Sigmoid colon (tissue), 6 donors: ENCODE measurements at regions not wholly inside any gene's neighbourhood (a gene's known extent, or its start where the extent isn't known, plus 50 kb on each side); places are given as distances from the start of the nearest gene placed in this dataset.

ENCODE experiments used
- DNase-seq: peaks from one replicate; pipeline ENCODE4 v3.0.0-alpha.2; 2019
- H3K27ac ChIP-seq, 4 donors: fragments of 200-600 bp; sonication (generic); one replicate each; pipeline ENCODE4 v1.5.1; 2016 to 2019; ENCODE audit warnings: mild to moderate bottlenecking in 1 of 4
- H3K27me3 ChIP-seq, 3 donors: fragments of 200-600 bp; sonication (generic); one replicate each; pipeline ENCODE4 v1.5.1; 2019; ENCODE audit warnings: mild to moderate bottlenecking in 1 of 3
- H3K36me3 ChIP-seq, 4 donors: fragments of 200-600 bp; sonication (generic); one replicate each; pipeline ENCODE4 v1.5.1; 2016 to 2019
- H3K4me1 ChIP-seq, 4 donors: fragments of 200-600 bp; sonication (generic); one replicate each; pipeline ENCODE4 v1.5.1; 2017 to 2019
- H3K4me3 ChIP-seq, 4 donors: fragments of 200-600 bp; sonication (generic); one replicate each; pipeline ENCODE4 v1.5.1; 2017 to 2019; ENCODE audit warnings: mild to moderate bottlenecking in 2 of 4, moderate library complexity in 1 of 4
- H3K9me3 ChIP-seq, 4 donors: fragments of 200-600 bp in 3 of 4; sonication (generic) in 3 of 4; one replicate each; pipeline versions ENCODE4 v1.5.1 to v1.6.1; 2013 to 2019
- EP300 ChIP-seq, 4 donors: sonication (generic); formaldehyde crosslinking; IDR thresholded peaks; one replicate each; pipeline ENCODE4 v1.6.1; 2017; ENCODE audit warnings: antibody characterized with exemption in 4 of 4
- POLR2A ChIP-seq, 2 donors: fragments of 450-650 bp; IDR thresholded peaks; one replicate each; pipeline ENCODE4 v1.6.1; 2016; ENCODE audit warnings: antibody characterized with exemption in 2 of 2, mild to moderate bottlenecking in 2 of 2, moderate library complexity in 2 of 2
- POLR2AphosphoS5 ChIP-seq, 4 donors: sonication (generic); formaldehyde crosslinking; IDR thresholded peaks; one replicate each; pipeline ENCODE4 v1.6.1; 2017; ENCODE audit warnings: antibody characterized with exemption in 4 of 4
- whole genome bisulfite sequencing, 2 donors: extraction: QIAGEN DNeasy Blood & Tissue Kit; methylation state at CpG; one replicate each; pipeline ENCODE4 v1.1.7; 2013; 5-methylcytosine and 5-hydroxymethylcytosine counted together
- intact Hi-C: fragments of 100-400 bp; cut with DNase I; formaldehyde crosslinking; loops from one replicate; pipeline ENCODE4 v1.15.1; 2023
- TF ChIP-seq, protein P1 (sequence below), 4 experiments: fragments of 450-650 bp in 3 of 4; fragments of 200-600 bp in 1 of 4; IDR thresholded peaks; one replicate each; pipeline ENCODE4 v1.5.1; 2016 to 2019; ENCODE audit warnings: antibody characterized with exemption in 4 of 4, mild to moderate bottlenecking in 3 of 4, moderate library complexity in 2 of 4
- donor health status: healthy with polysubstance abuse.
- donor health status: healthy.

DNA sequence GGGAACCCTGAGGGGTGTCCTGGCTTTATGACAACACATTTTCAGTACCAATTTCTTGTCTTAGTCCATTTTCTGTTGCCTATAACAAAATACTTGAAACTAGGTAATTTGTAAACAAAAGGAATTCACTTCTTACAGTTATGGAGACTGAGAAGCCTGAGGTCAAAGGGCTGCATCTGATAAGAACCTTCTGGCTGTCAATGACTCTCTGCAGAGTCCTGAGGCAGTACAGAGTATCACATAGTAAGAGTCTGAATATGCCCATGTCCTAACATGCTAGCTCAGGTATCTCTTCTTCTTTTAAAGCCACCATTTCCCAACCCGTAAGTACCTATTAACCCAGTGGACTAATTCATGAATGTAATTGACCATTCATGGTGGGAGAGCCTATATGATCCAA lies 1458.6 kb upstream of the EYS start:
- Histone ChIP-seq H3K9me3 (peaks cover 0 to 7% (median 0%) of the 10 kb centered on the region in 4 donors), H3K4me1 (no peaks in the 10 kb centered on the region), H3K36me3 (no peaks in the 10 kb centered on the region), H3K27ac (no peak overlapping the region), H3K27me3 (no peaks in the 10 kb centered on the region), H3K4me3 (no peak overlapping the region)
- no peak for TF ChIP-seq POLR2A (IDR thresholded peaks at IDR 0.05)
- no peak for TF ChIP-seq POLR2AphosphoS5 (IDR thresholded peaks at IDR 0.05)
- TF ChIP-seq EP300 (IDR thresholded peaks at IDR 0.05) = no peak
- TF ChIP-seq, protein P1, sequence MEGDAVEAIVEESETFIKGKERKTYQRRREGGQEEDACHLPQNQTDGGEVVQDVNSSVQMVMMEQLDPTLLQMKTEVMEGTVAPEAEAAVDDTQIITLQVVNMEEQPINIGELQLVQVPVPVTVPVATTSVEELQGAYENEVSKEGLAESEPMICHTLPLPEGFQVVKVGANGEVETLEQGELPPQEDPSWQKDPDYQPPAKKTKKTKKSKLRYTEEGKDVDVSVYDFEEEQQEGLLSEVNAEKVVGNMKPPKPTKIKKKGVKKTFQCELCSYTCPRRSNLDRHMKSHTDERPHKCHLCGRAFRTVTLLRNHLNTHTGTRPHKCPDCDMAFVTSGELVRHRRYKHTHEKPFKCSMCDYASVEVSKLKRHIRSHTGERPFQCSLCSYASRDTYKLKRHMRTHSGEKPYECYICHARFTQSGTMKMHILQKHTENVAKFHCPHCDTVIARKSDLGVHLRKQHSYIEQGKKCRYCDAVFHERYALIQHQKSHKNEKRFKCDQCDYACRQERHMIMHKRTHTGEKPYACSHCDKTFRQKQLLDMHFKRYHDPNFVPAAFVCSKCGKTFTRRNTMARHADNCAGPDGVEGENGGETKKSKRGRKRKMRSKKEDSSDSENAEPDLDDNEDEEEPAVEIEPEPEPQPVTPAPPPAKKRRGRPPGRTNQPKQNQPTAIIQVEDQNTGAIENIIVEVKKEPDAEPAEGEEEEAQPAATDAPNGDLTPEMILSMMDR (IDR thresholded peaks at IDR 0.05) = no peak
- DNase-seq = no peak
- intact Hi-C loops = no loop called here
- WGBS, 2 donors = 76 to 90% methylated on average over 1 of the region's 1 CpG

DNA sequence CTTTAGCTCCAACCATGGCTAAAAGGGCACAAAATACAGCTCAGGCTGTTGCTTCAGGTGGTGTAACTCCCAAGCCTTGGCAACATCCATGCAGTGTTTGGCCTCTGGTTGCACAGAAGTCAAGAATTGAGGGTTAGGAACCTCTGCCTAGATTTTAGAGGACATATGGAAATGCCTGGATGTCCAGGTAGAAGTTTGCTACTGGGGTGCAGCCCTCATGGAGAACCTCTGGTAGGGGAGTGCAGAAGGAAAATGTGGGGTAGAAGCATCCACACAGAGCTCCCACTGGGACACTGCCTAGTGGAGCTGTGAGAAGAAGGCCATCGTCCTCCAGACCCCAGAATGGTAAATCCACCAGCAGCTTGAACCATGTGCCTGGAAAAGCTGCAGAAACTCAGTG lies 1453.8 kb upstream of the EYS start:
- Histone ChIP-seq H3K27me3 (no peaks in the 10 kb centered on the region), H3K9me3 (peaks cover 0 to 7% (median 0%) of the 10 kb centered on the region in 4 donors), H3K36me3 (no peaks in the 10 kb centered on the region), H3K4me1 (no peaks in the 10 kb centered on the region), H3K27ac (no peak overlapping the region), H3K4me3 (no peak overlapping the region)
- 26 to 76% methylated on average over 1 of the region's 1 CpG for WGBS, 2 donors
- no peak for DNase-seq
- TF ChIP-seq, protein P1 (IDR thresholded peaks at IDR 0.05) = no peak
- TF ChIP-seq EP300 (IDR thresholded peaks at IDR 0.05) (no peak), POLR2A (IDR thresholded peaks at IDR 0.05) (no peak), POLR2AphosphoS5 (IDR thresholded peaks at IDR 0.05) (no peak)
- intact Hi-C loops = no loop called here

DNA sequence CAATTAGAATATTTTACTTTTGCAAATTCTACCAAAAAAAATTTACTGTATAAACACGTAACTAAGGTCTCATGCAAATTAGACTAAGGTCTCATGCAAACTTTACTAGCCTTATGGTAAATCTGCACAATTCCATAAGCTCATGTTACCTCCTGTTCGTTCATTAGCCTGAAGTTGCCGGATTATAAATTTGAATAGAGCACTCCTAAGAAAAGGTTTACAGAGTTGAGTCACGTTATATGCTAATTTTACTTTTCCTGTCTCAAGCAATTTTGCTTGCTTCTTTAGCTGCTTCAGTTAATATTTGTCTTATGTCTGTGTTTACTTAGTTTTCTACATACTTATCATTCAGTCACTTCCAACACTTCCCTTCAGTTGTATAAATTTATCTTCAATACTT lies 1434.0 kb upstream of the EYS start:
- intact Hi-C loops = no loop called here
- no peak overlapping the region for H3K4me3 ChIP-seq
- H3K9me3 ChIP-seq = no peaks in the 10 kb centered on the region
- no peaks in the 10 kb centered on the region for H3K4me1 ChIP-seq
- TF ChIP-seq, protein P1 (IDR thresholded peaks at IDR 0.05) = no peak
- TF ChIP-seq EP300 (IDR thresholded peaks at IDR 0.05) (no peak), POLR2A (IDR thresholded peaks at IDR 0.05) (no peak), POLR2AphosphoS5 (IDR thresholded peaks at IDR 0.05) (no peak)
- no peak overlapping the region for H3K27ac ChIP-seq
- H3K36me3 ChIP-seq = no peaks in the 10 kb centered on the region
- no peak for DNase-seq
- WGBS, 2 donors = 68 to 82% methylated on average over 4 of the region's 4 CpGs
- no peaks in the 10 kb centered on the region for H3K27me3 ChIP-seq

DNA sequence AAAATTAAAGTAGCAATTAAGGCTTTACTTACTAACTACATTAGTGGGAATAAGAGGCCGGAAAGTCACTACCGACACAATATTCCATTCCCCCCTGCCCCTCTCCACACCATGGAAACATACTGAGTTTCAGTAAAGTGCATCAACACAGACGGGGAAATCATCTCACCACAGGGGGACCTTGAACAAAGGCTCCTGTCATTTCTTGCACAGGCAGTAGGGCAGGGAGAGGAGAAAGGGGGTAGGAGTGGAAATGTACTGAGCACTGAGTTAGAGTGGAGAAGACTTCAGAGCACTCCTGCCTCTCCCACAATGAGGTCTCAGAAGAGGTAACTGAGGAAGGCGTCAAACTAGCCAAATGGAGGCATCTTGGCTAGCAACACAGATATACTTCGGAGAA lies 1426.9 kb upstream of the EYS start:
- Histone ChIP-seq H3K9me3 (no peaks in the 10 kb centered on the region), H3K27me3 (no peaks in the 10 kb centered on the region), H3K4me3 (no peak overlapping the region), H3K27ac (no peak overlapping the region), H3K4me1 (no peaks in the 10 kb centered on the region), H3K36me3 (no peaks in the 10 kb centered on the region)
- intact Hi-C loops = no loop called here
- no peak for DNase-seq
- WGBS, 2 donors = 83 to 90% methylated on average over 5 of the region's 5 CpGs
- TF ChIP-seq EP300 (IDR thresholded peaks at IDR 0.05) (no peak), POLR2A (IDR thresholded peaks at IDR 0.05) (no peak), POLR2AphosphoS5 (IDR thresholded peaks at IDR 0.05) (no peak)
- TF ChIP-seq, protein P1 (IDR thresholded peaks at IDR 0.05) = no peak

DNA sequence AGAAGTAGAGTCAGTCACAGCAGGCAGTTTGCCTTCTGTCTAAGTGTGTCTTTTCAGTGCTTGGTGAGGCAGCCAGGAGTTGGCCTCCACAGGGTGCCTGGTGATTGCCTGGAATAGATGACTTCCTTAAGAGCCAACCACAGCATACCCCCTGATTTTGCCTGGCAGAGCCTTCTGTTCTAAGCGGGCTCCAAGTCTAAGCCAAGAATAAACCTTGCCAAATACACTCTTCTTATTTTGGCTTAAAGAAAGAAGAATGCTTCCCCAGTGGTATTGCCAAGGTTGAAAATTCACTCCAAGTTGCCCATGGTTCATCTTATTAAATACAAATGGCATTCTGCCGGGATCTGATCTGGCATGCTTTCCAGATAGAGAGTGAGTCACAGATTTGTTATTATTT lies 1424.8 kb upstream of the EYS start:
- H3K27me3 ChIP-seq = no peaks in the 10 kb centered on the region
- DNase-seq = no peak
- no peaks in the 10 kb centered on the region for H3K4me1 ChIP-seq
- intact Hi-C loops = no loop called here
- H3K27ac ChIP-seq = no peak overlapping the region
- 88 to 90% methylated on average over 2 of the region's 2 CpGs for WGBS, 2 donors
- H3K9me3 ChIP-seq = no peaks in the 10 kb centered on the region
- TF ChIP-seq, protein P1 (IDR thresholded peaks at IDR 0.05) = no peak
- TF ChIP-seq POLR2AphosphoS5 (IDR thresholded peaks at IDR 0.05) = no peak
- TF ChIP-seq POLR2A (IDR thresholded peaks at IDR 0.05) = no peak
- no peak for TF ChIP-seq EP300 (IDR thresholded peaks at IDR 0.05)
- H3K4me3 ChIP-seq = no peak overlapping the region
- no peaks in the 10 kb centered on the region for H3K36me3 ChIP-seq
